ENCODE measurements at regions not wholly inside any gene's neighbourhood (a gene's known extent, or its start where the extent isn't known, plus 50 kb on each side); places are given as distances from the start of the nearest gene placed in this dataset.

GRCh38 chr4:164239433-164239832, 514.5 kb upstream of the SMIM31 start:
- DNase-seq (no peak), ATAC-seq (no peak)
- no peaks in the 10 kb centered on the region for H3K9me3 ChIP-seq
- intact Hi-C loops (cut with DNase I), result no loop called here
- no peak for TF ChIP-seq POLR2A (IDR thresholded peaks at IDR 0.05)
- no peak for TF ChIP-seq CTCF (IDR thresholded peaks at IDR 0.05)
- H3K27ac ChIP-seq, result no peak overlapping the region
- H3K36me3 ChIP-seq, result no peaks in the 10 kb centered on the region
- no peaks in the 10 kb centered on the region for H3K4me1 ChIP-seq
- no peaks in the 10 kb centered on the region for H3K27me3 ChIP-seq
- no peak overlapping the region for H3K4me3 ChIP-seq

GRCh38 chr4:164239976-164240375, 514.0 kb upstream of the SMIM31 start:
- Histone ChIP-seq H3K4me1 (no peaks in the 10 kb centered on the region), H3K4me3 (no peak overlapping the region), H3K36me3 (no peaks in the 10 kb centered on the region), H3K27ac (no peak overlapping the region), H3K27me3 (no peaks in the 10 kb centered on the region), H3K9me3 (no peaks in the 10 kb centered on the region)
- intact Hi-C loops (cut with DNase I), result no loop called here
- ATAC-seq, result no peak
- TF ChIP-seq CTCF (IDR thresholded peaks at IDR 0.05) (no peak), POLR2A (IDR thresholded peaks at IDR 0.05) (no peak)
- WGBS, 4 donors, result 32 to 39% (median 36%) methylated on average over 3 of the region's 3 CpGs
- no peak for DNase-seq

- WGBS, 4 donors, result 83 to 87% (median 86%) methylated on average over 7 of the region's 7 CpGs
- no peak for TF ChIP-seq POLR2A (IDR thresholded peaks at IDR 0.05)
- no peak for TF ChIP-seq CTCF (IDR thresholded peaks at IDR 0.05)
- no peak for ATAC-seq
These were observed 502.7 kb upstream of the SMIM31 start for GRCh38 chr4:164251257-164251656.

GRCh38 chr4:164252286-164252685, 501.6 kb upstream of the SMIM31 start:
- H3K27me3 ChIP-seq, result no peaks in the 10 kb centered on the region
- ATAC-seq (no peak), DNase-seq (no peak)
- 0 to 7% (median 4%) methylated on average over 1 of the region's 1 CpG for WGBS, 4 donors
- peaks cover 0 to 6% (median 0%) of the 10 kb centered on the region in 12 donors for H3K9me3 ChIP-seq
- H3K27ac ChIP-seq, result no peak overlapping the region
- no peaks in the 10 kb centered on the region for H3K4me1 ChIP-seq
- intact Hi-C loops (cut with DNase I), result loop anchor here in 1 of 10 donors (5.0 kb wide), 1 partner anchor 545 kb away; no protein-coding TSS in a partner anchor
- no peak overlapping the region for H3K4me3 ChIP-seq
- no peaks in the 10 kb centered on the region for H3K36me3 ChIP-seq
- TF ChIP-seq POLR2A (IDR thresholded peaks at IDR 0.05) (no peak), CTCF (IDR thresholded peaks at IDR 0.05) (no peak)

More at GRCh38 chr4:164251257-164251656, 502.7 kb upstream of the SMIM31 start:
- intact Hi-C loops (cut with DNase I), result loop anchor here in 1 of 10 donors (5.0 kb wide), 1 partner anchor 546 kb away; no protein-coding TSS in a partner anchor
- no peaks in the 10 kb centered on the region for H3K27me3 ChIP-seq
- H3K4me1 ChIP-seq, result no peaks in the 10 kb centered on the region
- H3K36me3 ChIP-seq, result no peaks in the 10 kb centered on the region
- H3K27ac ChIP-seq, result no peak overlapping the region
- DNase-seq, result no peak
- H3K9me3 ChIP-seq, result peaks cover 0 to 6% (median 0%) of the 10 kb centered on the region in 12 donors
- no peak overlapping the region for H3K4me3 ChIP-seq

Data from heart left ventricle (tissue), 16 donors.